Mesendoderm (in vitro differentiated cells): ENCODE measurements at regions not wholly inside any gene's neighbourhood (a gene's known extent, or its start where the extent isn't known, plus 50 kb on each side); places are given as distances from the start of the nearest gene placed in this dataset.

ENCODE experiments used
- DNase-seq: peaks from one replicate; pipeline ENCODE4 v3.0.0; 2013
- H2AK5ac ChIP-seq: 2 replicates; pipeline ENCODE4 v1.6.1; 2013; ENCODE audit warnings: low read length, inconsistent platforms
- H2BK120ac ChIP-seq: 2 replicates; pipeline ENCODE4 v1.6.1; 2013; ENCODE audit warnings: low read depth, mild to moderate bottlenecking, low read length, moderate library complexity, mixed read lengths
- H2BK15ac ChIP-seq: replicated peaks from 2 replicates; pipeline ENCODE4 v1.6.1; 2013; ENCODE audit warnings: low read depth, mild to moderate bottlenecking, moderate library complexity
- H2BK5ac ChIP-seq: 2 replicates; pipeline ENCODE4 v1.6.1; 2013; ENCODE audit warnings: low read length, inconsistent platforms
- H3K18ac ChIP-seq: 2 replicates; pipeline ENCODE4 v1.6.1; 2013; ENCODE audit warnings: mild to moderate bottlenecking, low read length, mixed read lengths
- H3K23ac ChIP-seq: one replicate; pipeline ENCODE4 v1.6.1; 2013; ENCODE audit warnings: low read length
- H3K27ac ChIP-seq: 2 replicates; pipeline ENCODE4 v1.5.1; 2013; ENCODE audit warnings: low read depth, mild to moderate bottlenecking, inconsistent platforms, low read length, moderate library complexity
- H3K27me3 ChIP-seq: 2 replicates; pipeline ENCODE4 v1.6.1; 2013; ENCODE audit warnings: low read length, control low read depth, mild to moderate bottlenecking, inconsistent platforms; ENCODE audit not compliant: insufficient read depth, poor library complexity
- H3K36me3 ChIP-seq: 2 replicates; pipeline ENCODE4 v1.6.1; 2013; ENCODE audit warnings: low read length, inconsistent platforms; ENCODE audit not compliant: control insufficient read depth, insufficient read depth
- H3K4ac ChIP-seq: one replicate; pipeline ENCODE4 v1.6.1; 2013; ENCODE audit warnings: low read depth, mild to moderate bottlenecking, low read length, moderate library complexity
- H3K4me1 ChIP-seq: 2 replicates; pipeline ENCODE4 v1.6.1; 2013; ENCODE audit warnings: low read depth, low read length, inconsistent platforms; ENCODE audit not compliant: control insufficient read depth
- H3K4me2 ChIP-seq: 2 replicates; pipeline ENCODE4 v1.6.1; 2013; ENCODE audit warnings: low read length
- H3K4me3 ChIP-seq: 2 replicates; pipeline ENCODE4 v1.5.1; 2013; ENCODE audit warnings: mild to moderate bottlenecking, low read length
- H3K56ac ChIP-seq: one replicate; pipeline ENCODE4 v1.6.1; 2013; ENCODE audit warnings: low read length
- H3K79me1 ChIP-seq: 2 replicates; pipeline ENCODE4 v1.6.1; 2013; ENCODE audit warnings: low read length, inconsistent platforms
- H3K79me2 ChIP-seq: 2 replicates; pipeline ENCODE4 v1.6.1; 2013; ENCODE audit warnings: mild to moderate bottlenecking, low read length; ENCODE audit not compliant: control insufficient read depth, insufficient read depth
- H3K9ac ChIP-seq: 2 replicates; pipeline ENCODE4 v1.6.1; 2013; ENCODE audit warnings: low read length, inconsistent platforms
- H4K5ac ChIP-seq: one replicate; pipeline ENCODE4 v1.6.1; 2013; ENCODE audit warnings: low read length
- H4K8ac ChIP-seq: one replicate; pipeline ENCODE4 v1.6.1; 2013; ENCODE audit warnings: low read depth, mild to moderate bottlenecking, control low read depth, low read length, moderate library complexity
- WGBS: extraction: QIAGEN DNeasy Blood & Tissue Kit; methylation state at CpG from one replicate; pipeline ENCODE4 v1.1.7; 2013; ENCODE audit warnings: low lambda C conversion rate, missing lambda C conversion rate; ENCODE audit not compliant: insufficient coverage; ENCODE audit errors: extremely low coverage; 5-methylcytosine and 5-hydroxymethylcytosine counted together

- H3K9ac ChIP-seq, result no peak overlapping the region
- no peak overlapping the region for H4K5ac ChIP-seq
- no peak overlapping the region for H3K56ac ChIP-seq
- no peak overlapping the region for H3K23ac ChIP-seq
- no peaks in the 10 kb centered on the region for H3K36me3 ChIP-seq
- no peak for DNase-seq
- H3K27me3 ChIP-seq, result no peaks in the 10 kb centered on the region
- no peaks in the 10 kb centered on the region for H3K79me2 ChIP-seq
- H3K4me1 ChIP-seq, result no peaks in the 10 kb centered on the region
- no peak overlapping the region for H4K8ac ChIP-seq
- no peak overlapping the region for H2AK5ac ChIP-seq
- no peak overlapping the region for H2BK120ac ChIP-seq
- H3K4ac ChIP-seq, result no peak overlapping the region
- H3K79me1 ChIP-seq, result no peaks in the 10 kb centered on the region
- no peak overlapping the region for H2BK15ac ChIP-seq
- no peak overlapping the region for H3K18ac ChIP-seq
- H2BK5ac ChIP-seq, result no peak overlapping the region
- no peak overlapping the region for H3K4me2 ChIP-seq
- no peak overlapping the region for H3K4me3 ChIP-seq
- no peak overlapping the region for H3K27ac ChIP-seq
These were observed 537.5 kb downstream of the ZPLD1 start for GRCh38 chr3:102972350-102972749.

- no peaks in the 10 kb centered on the region for H3K4me1 ChIP-seq
- H2AK5ac ChIP-seq, result no peak overlapping the region
- no peak overlapping the region for H3K18ac ChIP-seq
- no peak overlapping the region for H4K8ac ChIP-seq
- no peak overlapping the region for H3K4me2 ChIP-seq
- H2BK15ac ChIP-seq, result no peak overlapping the region
- no peak overlapping the region for H4K5ac ChIP-seq
- H3K79me1 ChIP-seq, result no peaks in the 10 kb centered on the region
- no CpG with 5 or more reads among the region's 2 CpGs for WGBS
- H3K27ac ChIP-seq, result no peak overlapping the region
- no peak overlapping the region for H3K9ac ChIP-seq
- H3K56ac ChIP-seq, result no peak overlapping the region
- H3K79me2 ChIP-seq, result no peaks in the 10 kb centered on the region
- no peak overlapping the region for H3K4ac ChIP-seq
- no peak overlapping the region for H3K23ac ChIP-seq
- no peak for DNase-seq
- H2BK120ac ChIP-seq, result no peak overlapping the region
- no peaks in the 10 kb centered on the region for H3K36me3 ChIP-seq
- no peak overlapping the region for H3K4me3 ChIP-seq
- H3K27me3 ChIP-seq, result no peaks in the 10 kb centered on the region
- H2BK5ac ChIP-seq, result no peak overlapping the region
These were observed 539.5 kb downstream of the ZPLD1 start for GRCh38 chr3:102974333-102974732.

GRCh38 chr3:102979191-102979590 lies 544.4 kb downstream of the ZPLD1 start:
- no peak overlapping the region for H3K4ac ChIP-seq
- no peak overlapping the region for H4K5ac ChIP-seq
- H2BK120ac ChIP-seq, result no peak overlapping the region
- H2AK5ac ChIP-seq, result no peak overlapping the region
- H3K27ac ChIP-seq, result no peak overlapping the region
- H3K36me3 ChIP-seq, result no peaks in the 10 kb centered on the region
- no peaks in the 10 kb centered on the region for H3K79me1 ChIP-seq
- no peak overlapping the region for H3K18ac ChIP-seq
- DNase-seq, result no peak
- no peak overlapping the region for H3K56ac ChIP-seq
- H3K4me1 ChIP-seq, result no peaks in the 10 kb centered on the region
- H3K27me3 ChIP-seq, result no peaks in the 10 kb centered on the region
- H2BK15ac ChIP-seq, result no peak overlapping the region
- no peak overlapping the region for H3K9ac ChIP-seq
- no peak overlapping the region for H3K23ac ChIP-seq
- H2BK5ac ChIP-seq, result no peak overlapping the region
- no peak overlapping the region for H4K8ac ChIP-seq
- no peak overlapping the region for H3K4me2 ChIP-seq
- H3K4me3 ChIP-seq, result no peak overlapping the region
- H3K79me2 ChIP-seq, result no peaks in the 10 kb centered on the region

GRCh38 chr3:102979682-102980354 lies 545.0 kb downstream of the ZPLD1 start:
- no peak overlapping the region for H2AK5ac ChIP-seq
- no peak for DNase-seq
- H3K18ac ChIP-seq, result no peak overlapping the region
- H3K4ac ChIP-seq, result no peak overlapping the region
- no CpG with 5 or more reads among the region's 4 CpGs for WGBS
- H3K79me2 ChIP-seq, result no peaks in the 10 kb centered on the region
- no peak overlapping the region for H3K4me3 ChIP-seq
- no peak overlapping the region for H2BK5ac ChIP-seq
- no peaks in the 10 kb centered on the region for H3K36me3 ChIP-seq
- H3K56ac ChIP-seq, result no peak overlapping the region
- H4K5ac ChIP-seq, result no peak overlapping the region
- H2BK15ac ChIP-seq, result no peak overlapping the region
- no peak overlapping the region for H3K4me2 ChIP-seq
- no peaks in the 10 kb centered on the region for H3K4me1 ChIP-seq
- H3K27me3 ChIP-seq, result no peaks in the 10 kb centered on the region
- no peak overlapping the region for H4K8ac ChIP-seq
- H3K23ac ChIP-seq, result no peak overlapping the region
- no peak overlapping the region for H3K27ac ChIP-seq
- H3K9ac ChIP-seq, result no peak overlapping the region
- H3K79me1 ChIP-seq, result no peaks in the 10 kb centered on the region
- H2BK120ac ChIP-seq, result no peak overlapping the region

GRCh38 chr3:102980355-102980696 lies 545.5 kb downstream of the ZPLD1 start:
- Histone ChIP-seq H4K8ac (no peak overlapping the region), H3K4me3 (no peak overlapping the region), H3K9ac (no peak overlapping the region), H3K36me3 (no peaks in the 10 kb centered on the region), H2BK15ac (no peak overlapping the region), H3K4ac (no peak overlapping the region), H2BK120ac (no peak overlapping the region), H3K27ac (no peak overlapping the region), H3K18ac (no peak overlapping the region), H3K4me1 (no peaks in the 10 kb centered on the region), H2BK5ac (no peak overlapping the region), H3K27me3 (no peaks in the 10 kb centered on the region), H3K56ac (no peak overlapping the region), H2AK5ac (no peak overlapping the region), H3K4me2 (no peak overlapping the region), H4K5ac (no peak overlapping the region), H3K79me2 (no peaks in the 10 kb centered on the region), H3K79me1 (no peaks in the 10 kb centered on the region), H3K23ac (no peak overlapping the region)
- DNase-seq, result no peak
- no CpG with 5 or more reads among the region's 1 CpG for WGBS

- Histone ChIP-seq H3K18ac (no peak overlapping the region), H3K9ac (no peak overlapping the region), H3K23ac (no peak overlapping the region), H3K79me2 (no peaks in the 10 kb centered on the region), H3K4me3 (no peak overlapping the region), H2BK120ac (no peak overlapping the region), H3K4me1 (no peaks in the 10 kb centered on the region), H3K4ac (no peak overlapping the region), H3K79me1 (no peaks in the 10 kb centered on the region), H3K27ac (no peak overlapping the region), H2BK15ac (no peak overlapping the region), H2BK5ac (no peak overlapping the region), H3K36me3 (no peaks in the 10 kb centered on the region), H4K5ac (no peak overlapping the region), H3K56ac (no peak overlapping the region), H2AK5ac (no peak overlapping the region), H4K8ac (no peak overlapping the region), H3K4me2 (no peak overlapping the region), H3K27me3 (no peaks in the 10 kb centered on the region)
- no peak for DNase-seq
- no CpG with 5 or more reads among the region's 6 CpGs for WGBS
These were observed 567.8 kb downstream of the ZPLD1 start for GRCh38 chr3:103002425-103003176.
